Activated T-helper 17 cell treated with anti-CD3 and anti-CD28 coated beads, Interleukin-2, amount 50 U/mL, for 72 hours (primary cell): ENCODE measurements at regions not wholly inside any gene's neighbourhood (a gene's known extent, or its start where the extent isn't known, plus 50 kb on each side); places are given as distances from the start of the nearest gene placed in this dataset.

ENCODE experiments used
- ATAC-seq: fragments of 150-1000 bp; cut with Tn5 transposase; replicated peaks from 2 replicates; pipeline ENCODE4 v1.10.0; 2021; ENCODE audit warnings: mild to moderate bottlenecking, moderate library complexity
- H3K27ac Mint-ChIP-seq: one replicate; pipeline ENCODE4 v1.8.0; 2022; ENCODE audit warnings: mixed read lengths
- H3K27me3 Mint-ChIP-seq: one replicate; pipeline ENCODE4 v1.8.0; 2022; ENCODE audit warnings: mixed read lengths
- H3K36me3 Mint-ChIP-seq: one replicate; pipeline ENCODE4 v1.8.0; 2022; ENCODE audit warnings: low read depth, mild to moderate bottlenecking, mixed read lengths
- H3K4me1 Mint-ChIP-seq: one replicate; pipeline ENCODE4 v1.8.0; 2022; ENCODE audit warnings: mixed read lengths
- H3K4me3 Mint-ChIP-seq: one replicate; pipeline ENCODE4 v1.8.0; 2022; ENCODE audit warnings: mild to moderate bottlenecking, mixed read lengths
- H3K9me3 Mint-ChIP-seq: one replicate; pipeline ENCODE4 v1.8.0; 2022; ENCODE audit warnings: mixed read lengths

- Mint-ChIP-seq H3K27ac (no peak overlapping the region), H3K36me3 (no peaks in the 10 kb centered on the region), H3K9me3 (no peaks in the 10 kb centered on the region), H3K4me3 (no peak overlapping the region), H3K4me1 (peaks cover 15% of the 10 kb centered on the region), H3K27me3 (no peaks in the 10 kb centered on the region)
- ATAC-seq: peak; percentile 68
Measured at GRCh38 chr2:105977212-105977611, 216.9 kb downstream of the UXS1 start.

GRCh38 chr2:105974812-105975211 is 219.3 kb downstream of the UXS1 start:
- Mint-ChIP-seq H3K27ac (peak overlapping the region; percentile 10), H3K4me1 (peaks cover 15% of the 10 kb centered on the region), H3K9me3 (no peaks in the 10 kb centered on the region), H3K4me3 (no peak overlapping the region), H3K36me3 (no peaks in the 10 kb centered on the region), H3K27me3 (no peaks in the 10 kb centered on the region)
- no peak for ATAC-seq

GRCh38 chr2:105972927-105973326 is 221.2 kb downstream of the UXS1 start:
- Mint-ChIP-seq H3K27ac (no peak overlapping the region), H3K9me3 (no peaks in the 10 kb centered on the region), H3K27me3 (no peaks in the 10 kb centered on the region), H3K36me3 (no peaks in the 10 kb centered on the region), H3K4me1 (peaks cover 15% of the 10 kb centered on the region), H3K4me3 (no peak overlapping the region)
- ATAC-seq: no peak

GRCh38 chr2:105972246-105972645 is 221.9 kb downstream of the UXS1 start:
- Mint-ChIP-seq H3K27me3 (no peaks in the 10 kb centered on the region), H3K4me1 (peaks cover 10% of the 10 kb centered on the region), H3K27ac (no peak overlapping the region), H3K9me3 (no peaks in the 10 kb centered on the region), H3K36me3 (no peaks in the 10 kb centered on the region), H3K4me3 (no peak overlapping the region)
- ATAC-seq: no peak

- Mint-ChIP-seq H3K9me3 (no peaks in the 10 kb centered on the region), H3K27ac (no peak overlapping the region), H3K4me1 (peaks cover 4% of the 10 kb centered on the region), H3K36me3 (no peaks in the 10 kb centered on the region), H3K27me3 (no peaks in the 10 kb centered on the region), H3K4me3 (no peak overlapping the region)
- peak; percentile 52 for ATAC-seq
Measured at GRCh38 chr2:105969552-105969951, 224.5 kb downstream of the UXS1 start.

GRCh38 chr2:105962221-105962620 is 217.5 kb downstream of the NCK2 start:
- H3K9me3 Mint-ChIP-seq: no peaks in the 10 kb centered on the region
- ATAC-seq: no peak

GRCh38 chr2:105961599-105962146 is 217.0 kb downstream of the NCK2 start:
- no peak overlapping the region for H3K27ac Mint-ChIP-seq

More at GRCh38 chr2:105962221-105962620, 217.5 kb downstream of the NCK2 start:
- no peaks in the 10 kb centered on the region for H3K4me1 Mint-ChIP-seq
- H3K27ac Mint-ChIP-seq: no peak overlapping the region
- H3K27me3 Mint-ChIP-seq: no peaks in the 10 kb centered on the region
- no peaks in the 10 kb centered on the region for H3K36me3 Mint-ChIP-seq
- H3K4me3 Mint-ChIP-seq: no peak overlapping the region

GRCh38 chr2:105959357-105959756 is 214.6 kb downstream of the NCK2 start:
- H3K27ac Mint-ChIP-seq: peak overlapping the region; percentile 19
- peaks cover 6% of the 10 kb centered on the region for H3K4me1 Mint-ChIP-seq
- no peaks in the 10 kb centered on the region for H3K36me3 Mint-ChIP-seq
- no peak overlapping the region for H3K4me3 Mint-ChIP-seq
- H3K9me3 Mint-ChIP-seq: no peaks in the 10 kb centered on the region
- no peaks in the 10 kb centered on the region for H3K27me3 Mint-ChIP-seq
- no peak for ATAC-seq

More at GRCh38 chr2:105961599-105962146, 217.0 kb downstream of the NCK2 start:
- Mint-ChIP-seq H3K4me3 (no peak overlapping the region), H3K36me3 (no peaks in the 10 kb centered on the region), H3K4me1 (no peaks in the 10 kb centered on the region), H3K9me3 (no peaks in the 10 kb centered on the region), H3K27me3 (no peaks in the 10 kb centered on the region)
- no peak for ATAC-seq

- no peak for ATAC-seq
- H3K4me1 Mint-ChIP-seq: peaks cover 16% of the 10 kb centered on the region
- no peak overlapping the region for H3K4me3 Mint-ChIP-seq
- peaks cover 4% of the 10 kb centered on the region for H3K9me3 Mint-ChIP-seq
- H3K36me3 Mint-ChIP-seq: no peaks in the 10 kb centered on the region
- H3K27me3 Mint-ChIP-seq: no peaks in the 10 kb centered on the region
- H3K27ac Mint-ChIP-seq: peak overlapping the region; percentile 42
Measured at GRCh38 chr2:105954891-105955290, 210.2 kb downstream of the NCK2 start.

- Mint-ChIP-seq H3K27me3 (no peaks in the 10 kb centered on the region), H3K4me1 (peaks cover 16% of the 10 kb centered on the region), H3K36me3 (no peaks in the 10 kb centered on the region), H3K27ac (peak overlapping the region; percentile 7), H3K9me3 (peaks cover 4% of the 10 kb centered on the region), H3K4me3 (no peak overlapping the region)
- no peak for ATAC-seq
Measured at GRCh38 chr2:105953942-105954341, 209.2 kb downstream of the NCK2 start.

- Mint-ChIP-seq H3K27ac (peak overlapping the region; percentile 62), H3K4me3 (no peak overlapping the region), H3K36me3 (no peaks in the 10 kb centered on the region), H3K4me1 (peaks cover 21% of the 10 kb centered on the region), H3K27me3 (no peaks in the 10 kb centered on the region), H3K9me3 (peaks cover 4% of the 10 kb centered on the region)
- no peak for ATAC-seq
Measured at GRCh38 chr2:105952131-105952530, 207.4 kb downstream of the NCK2 start.

GRCh38 chr2:105951384-105951694 is 206.6 kb downstream of the NCK2 start:
- Mint-ChIP-seq H3K9me3 (peaks cover 4% of the 10 kb centered on the region), H3K36me3 (no peaks in the 10 kb centered on the region), H3K27me3 (no peaks in the 10 kb centered on the region), H3K27ac (no peak overlapping the region), H3K4me3 (no peak overlapping the region), H3K4me1 (peaks cover 21% of the 10 kb centered on the region)
- no peak for ATAC-seq

- Mint-ChIP-seq H3K4me3 (no peak overlapping the region), H3K27me3 (no peaks in the 10 kb centered on the region), H3K36me3 (no peaks in the 10 kb centered on the region), H3K9me3 (peaks cover 4% of the 10 kb centered on the region), H3K27ac (no peak overlapping the region), H3K4me1 (peaks cover 21% of the 10 kb centered on the region)
- ATAC-seq: no peak
Measured at GRCh38 chr2:105950521-105951383, 206.0 kb downstream of the NCK2 start.

- Mint-ChIP-seq H3K27me3 (no peaks in the 10 kb centered on the region), H3K36me3 (no peaks in the 10 kb centered on the region), H3K4me1 (peaks cover 5% of the 10 kb centered on the region), H3K9me3 (no peaks in the 10 kb centered on the region), H3K27ac (no peak overlapping the region), H3K4me3 (no peak overlapping the region)
- ATAC-seq: no peak
Measured at GRCh38 chr2:105943977-105944376, 199.3 kb downstream of the NCK2 start.
